ENCODE measurements at regions not wholly inside any gene's neighbourhood (a gene's known extent, or its start where the extent isn't known, plus 50 kb on each side); places are given as distances from the start of the nearest gene placed in this dataset.
"Not testable (repeated sequence)": the region's sequence is repeated elsewhere in the genome, so short reads cannot be mapped to it uniquely, and the experiment has no call there.

- not testable (repeated sequence) for DNase-seq
These were observed 150.0 kb downstream of the AVL9 start for GRCh38 chr7:32645255-32645654.

GRCh38 chr7:32643194-32643593 lies 147.9 kb downstream of the AVL9 start:
- no peak for DNase-seq

GRCh38 chr7:32639122-32639521 lies 143.8 kb downstream of the AVL9 start:
- DNase-seq = no peak

- DNase-seq = peak; percentile 46
These were observed 143.3 kb downstream of the AVL9 start for GRCh38 chr7:32638479-32639121.
